Natural killer cell (primary cell): ENCODE measurements at regions not wholly inside any gene's neighbourhood (a gene's known extent, or its start where the extent isn't known, plus 50 kb on each side); places are given as distances from the start of the nearest gene placed in this dataset.

Source experiments
- ATAC-seq, 3 donors: fragments of 150-1000 bp in 2 of 3; fragments of 200-7000 bp in 1 of 3; cut with Tn5 transposase; 1 replicate in 1 of 3; 2 replicates in 2 of 3; pipeline ENCODE4 v1.10.0; 2021; ENCODE audit warnings: mild to moderate bottlenecking in 2 of 3, moderate library complexity in 2 of 3
- DNase-seq, 2 donors: peaks; one replicate each; pipeline versions ENCODE4 v3.0.0 to v3.0.0-alpha.2; 2013 to 2021; ENCODE audit warnings: mixed read lengths in 1 of 2
- H3K27ac ChIP-seq: one replicate; pipeline ENCODE4 v1.5.1; 2013; ENCODE audit warnings: mild to moderate bottlenecking, low read length
- H3K27me3 ChIP-seq: one replicate; pipeline ENCODE4 v1.6.1; 2013; ENCODE audit warnings: low read length; ENCODE audit not compliant: control insufficient read depth, insufficient read depth
- H3K36me3 ChIP-seq: one replicate; pipeline ENCODE4 v1.6.1; 2013; ENCODE audit warnings: low read length; ENCODE audit not compliant: control insufficient read depth, insufficient read depth
- H3K4me1 ChIP-seq: one replicate; pipeline ENCODE4 v1.6.1; 2013; ENCODE audit warnings: low read length; ENCODE audit not compliant: control insufficient read depth, insufficient read depth
- H3K4me3 ChIP-seq: one replicate; pipeline ENCODE4 v1.5.1; 2013; ENCODE audit warnings: low read length
- H3K9me3 ChIP-seq: one replicate; pipeline ENCODE4 v1.6.1; 2013; ENCODE audit warnings: low read length; ENCODE audit not compliant: control insufficient read depth, insufficient read depth
- H3K27ac Mint-ChIP-seq, 2 donors: one replicate each; pipeline ENCODE4 v1.8.0; 2022; ENCODE audit warnings: mild to moderate bottlenecking in 2 of 2, mixed read lengths in 2 of 2, moderate library complexity in 1 of 2
- H3K27me3 Mint-ChIP-seq, 2 donors: one replicate each; pipeline ENCODE4 v1.8.0; 2022; ENCODE audit warnings: low read depth in 2 of 2, mixed read lengths in 2 of 2
- H3K36me3 Mint-ChIP-seq: one replicate; pipeline ENCODE4 v1.8.0; 2022; ENCODE audit warnings: mixed read lengths
- H3K4me1 Mint-ChIP-seq, 2 donors: one replicate each; pipeline ENCODE4 v1.8.0; 2022; ENCODE audit warnings: mixed read lengths in 2 of 2
- H3K4me3 Mint-ChIP-seq: one replicate; pipeline ENCODE4 v1.8.0; 2022; ENCODE audit warnings: mild to moderate bottlenecking, moderate library complexity, mixed read lengths
- H3K9me3 Mint-ChIP-seq, 2 donors: one replicate each; pipeline ENCODE4 v1.8.0; 2022; ENCODE audit warnings: mixed read lengths in 2 of 2
- WGBS: methylation state at CpG from one replicate; pipeline ENCODE4 v1.1.7; 2013; ENCODE audit warnings: missing lambda C conversion rate; ENCODE audit not compliant: insufficient coverage; 5-methylcytosine and 5-hydroxymethylcytosine counted together
- intact Hi-C: fragments of 100-400 bp; cut with micrococcal nuclease; formaldehyde crosslinking; loops from one replicate; pipeline ENCODE4 v1.14.2; 2022
- TF ChIP-seq, protein P1 (sequence below): fragments of 200-600 bp; IDR thresholded peaks from one replicate; pipeline ENCODE4 v1.8.0; 2022; ENCODE audit warnings: antibody characterized with exemption

DNA sequence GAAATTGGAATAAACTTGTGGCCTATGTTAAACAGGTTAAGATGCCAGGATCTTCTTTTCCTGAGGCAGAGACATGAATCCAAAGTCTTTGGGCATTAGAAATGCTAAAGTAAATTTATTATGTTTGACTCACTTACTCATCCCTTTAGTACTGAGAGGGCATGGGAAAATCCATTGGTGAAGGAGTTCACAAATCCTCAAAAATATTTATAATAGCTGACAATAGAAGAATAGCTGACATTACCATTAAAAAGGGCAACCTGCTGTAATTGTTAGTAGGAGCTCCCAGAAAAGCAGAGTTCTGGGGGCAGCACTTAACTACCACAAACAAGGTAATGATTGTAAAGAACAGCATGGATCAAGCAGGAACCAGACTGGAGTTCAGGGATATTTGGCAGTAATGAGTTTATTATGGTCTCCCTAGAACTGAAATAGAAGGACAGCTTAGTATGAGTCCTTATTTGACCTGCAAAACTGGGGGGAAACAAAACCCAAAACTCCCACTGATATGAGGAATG is 285.8 kb upstream of the KLHL1 start:
- DNase-seq (no peak), ATAC-seq (no peak)
- no peaks in the 10 kb centered on the region for H3K36me3 Mint-ChIP-seq
- H3K27me3 ChIP-seq = no peaks in the 10 kb centered on the region
- no peak overlapping the region for H3K27ac ChIP-seq
- TF ChIP-seq, protein P1, sequence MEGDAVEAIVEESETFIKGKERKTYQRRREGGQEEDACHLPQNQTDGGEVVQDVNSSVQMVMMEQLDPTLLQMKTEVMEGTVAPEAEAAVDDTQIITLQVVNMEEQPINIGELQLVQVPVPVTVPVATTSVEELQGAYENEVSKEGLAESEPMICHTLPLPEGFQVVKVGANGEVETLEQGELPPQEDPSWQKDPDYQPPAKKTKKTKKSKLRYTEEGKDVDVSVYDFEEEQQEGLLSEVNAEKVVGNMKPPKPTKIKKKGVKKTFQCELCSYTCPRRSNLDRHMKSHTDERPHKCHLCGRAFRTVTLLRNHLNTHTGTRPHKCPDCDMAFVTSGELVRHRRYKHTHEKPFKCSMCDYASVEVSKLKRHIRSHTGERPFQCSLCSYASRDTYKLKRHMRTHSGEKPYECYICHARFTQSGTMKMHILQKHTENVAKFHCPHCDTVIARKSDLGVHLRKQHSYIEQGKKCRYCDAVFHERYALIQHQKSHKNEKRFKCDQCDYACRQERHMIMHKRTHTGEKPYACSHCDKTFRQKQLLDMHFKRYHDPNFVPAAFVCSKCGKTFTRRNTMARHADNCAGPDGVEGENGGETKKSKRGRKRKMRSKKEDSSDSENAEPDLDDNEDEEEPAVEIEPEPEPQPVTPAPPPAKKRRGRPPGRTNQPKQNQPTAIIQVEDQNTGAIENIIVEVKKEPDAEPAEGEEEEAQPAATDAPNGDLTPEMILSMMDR = no peak
- intact Hi-C loops = no loop called here
- H3K9me3 ChIP-seq = no peaks in the 10 kb centered on the region
- H3K4me1 Mint-ChIP-seq = no peaks in the 10 kb centered on the region
- H3K4me3 Mint-ChIP-seq = no peak overlapping the region
- H3K27ac Mint-ChIP-seq = no peak overlapping the region
- H3K4me3 ChIP-seq = no peak overlapping the region
- no peaks in the 10 kb centered on the region for H3K4me1 ChIP-seq
- peaks cover 10 to 27% of the 10 kb centered on the region in 2 donors for H3K9me3 Mint-ChIP-seq
- no peaks in the 10 kb centered on the region for H3K27me3 Mint-ChIP-seq
- no peaks in the 10 kb centered on the region for H3K36me3 ChIP-seq

DNA sequence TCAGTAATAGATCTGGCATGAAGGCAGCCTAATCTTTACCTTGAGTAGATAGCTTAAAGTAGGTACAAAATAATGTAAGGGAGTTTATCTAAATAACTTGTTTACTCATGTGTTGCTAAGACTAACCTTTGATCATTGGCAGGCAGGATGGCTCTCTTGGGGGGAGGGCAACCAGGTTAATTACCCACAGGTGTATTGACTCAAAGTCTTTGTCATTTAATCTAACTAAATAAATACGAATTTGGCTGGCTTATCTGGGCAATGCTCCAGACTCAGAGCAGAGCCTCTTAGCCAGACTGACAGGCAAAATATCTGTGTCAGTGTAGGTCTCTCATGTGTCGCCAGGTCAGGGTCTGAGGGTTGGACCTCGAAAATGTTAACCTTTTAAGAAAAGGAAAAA is 283.4 kb upstream of the KLHL1 start:
- H3K36me3 ChIP-seq = no peaks in the 10 kb centered on the region
- intact Hi-C loops = no loop called here
- TF ChIP-seq, protein P1 = no peak
- H3K27ac ChIP-seq = no peak overlapping the region
- no peaks in the 10 kb centered on the region for H3K27me3 ChIP-seq
- WGBS = 79% methylated on average over 3 of the region's 3 CpGs
- Mint-ChIP-seq H3K4me1 (no peaks in the 10 kb centered on the region), H3K9me3 (peaks cover 8 to 23% of the 10 kb centered on the region in 2 donors), H3K27ac (no peak overlapping the region), H3K36me3 (no peaks in the 10 kb centered on the region), H3K27me3 (no peaks in the 10 kb centered on the region), H3K4me3 (no peak overlapping the region)
- no peaks in the 10 kb centered on the region for H3K9me3 ChIP-seq
- DNase-seq (no peak), ATAC-seq (no peak)
- no peak overlapping the region for H3K4me3 ChIP-seq
- H3K4me1 ChIP-seq = no peaks in the 10 kb centered on the region

- no peaks in the 10 kb centered on the region for H3K4me1 ChIP-seq
- H3K4me1 Mint-ChIP-seq = no peaks in the 10 kb centered on the region
- H3K4me3 ChIP-seq = no peak overlapping the region
- no peaks in the 10 kb centered on the region for H3K36me3 ChIP-seq
- H3K27me3 Mint-ChIP-seq = no peaks in the 10 kb centered on the region
- H3K27ac Mint-ChIP-seq = no peak overlapping the region
- ATAC-seq = no peak
- no peak overlapping the region for H3K4me3 Mint-ChIP-seq
- H3K36me3 Mint-ChIP-seq = no peaks in the 10 kb centered on the region
- H3K9me3 ChIP-seq = no peaks in the 10 kb centered on the region
- peaks cover 8 to 23% of the 10 kb centered on the region in 2 donors for H3K9me3 Mint-ChIP-seq
- 60% methylated on average over 3 of the region's 3 CpGs for WGBS
- DNase-seq = no peak
- TF ChIP-seq, protein P1 = no peak
- H3K27ac ChIP-seq = no peak overlapping the region
- H3K27me3 ChIP-seq = no peaks in the 10 kb centered on the region
- intact Hi-C loops = no loop called here
Observed at GRCh38 chr13:70390968-70391367, 282.7 kb upstream of the KLHL1 start.

DNA sequence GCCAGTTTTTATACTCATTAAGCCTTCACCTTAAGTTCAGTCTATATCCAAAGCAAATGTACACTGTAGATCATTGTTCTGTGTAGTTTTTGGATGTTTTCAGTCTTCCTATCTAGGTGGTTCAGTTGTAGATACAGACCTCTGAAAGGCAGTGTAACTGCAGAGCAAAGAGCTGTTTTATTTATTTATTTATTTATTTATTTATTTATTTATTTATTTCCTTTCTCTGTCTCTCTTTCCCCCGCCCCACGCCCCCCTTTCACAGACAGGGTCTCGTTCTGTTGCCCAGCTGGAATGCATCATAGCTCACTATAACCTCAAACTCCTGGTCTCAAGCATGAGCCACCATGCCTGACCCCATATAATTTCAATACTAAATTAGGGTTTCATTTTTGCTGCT is 281.8 kb upstream of the KLHL1 start:
- no peak for ATAC-seq
- WGBS = 86% methylated on average over 3 of the region's 3 CpGs
- H3K27ac ChIP-seq = no peak overlapping the region
- H3K36me3 Mint-ChIP-seq = no peaks in the 10 kb centered on the region
- no peak for DNase-seq
- no peak overlapping the region for H3K4me3 Mint-ChIP-seq
- no peaks in the 10 kb centered on the region for H3K36me3 ChIP-seq
- peaks cover 4% of the 10 kb centered on the region for H3K9me3 ChIP-seq
- peaks cover 8 to 23% of the 10 kb centered on the region in 2 donors for H3K9me3 Mint-ChIP-seq
- no peak overlapping the region for H3K4me3 ChIP-seq
- H3K4me1 ChIP-seq = no peaks in the 10 kb centered on the region
- H3K27me3 Mint-ChIP-seq = no peaks in the 10 kb centered on the region
- H3K4me1 Mint-ChIP-seq = no peaks in the 10 kb centered on the region
- TF ChIP-seq, protein P1 = no peak
- intact Hi-C loops = no loop called here
- no peaks in the 10 kb centered on the region for H3K27me3 ChIP-seq
- H3K27ac Mint-ChIP-seq = no peak overlapping the region
